ENCODE measurements at regions not wholly inside any gene's neighbourhood (a gene's known extent, or its start where the extent isn't known, plus 50 kb on each side); places are given as distances from the start of the nearest gene placed in this dataset.

DNA sequence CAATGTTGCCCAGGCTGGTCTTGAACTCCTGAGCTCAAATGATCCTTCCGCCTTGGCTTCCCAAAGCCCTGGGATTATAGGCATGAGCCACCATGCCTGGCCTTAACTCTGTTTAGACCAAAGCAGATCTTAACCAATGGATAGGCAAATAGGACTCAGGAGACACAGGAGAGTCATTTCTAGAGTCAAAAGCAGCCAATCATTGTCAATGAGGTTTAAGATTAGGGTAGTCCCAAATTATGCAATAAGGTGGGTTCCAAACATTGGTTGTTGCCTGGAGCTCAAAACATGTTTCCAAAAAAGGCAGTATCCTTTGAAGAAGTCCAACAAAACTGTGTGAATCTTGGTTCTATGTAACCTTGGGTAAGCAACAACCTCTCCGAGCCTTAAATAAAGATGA is 95.7 kb upstream of the JARID2 start:
- Histone ChIP-seq H3K9me2 (replicated peaks; ENCODE audit: insufficient read depth, low read length) (no peaks in the 10 kb centered on the region), H3F3A (ENCODE audit: insufficient read depth) (no peaks in the 10 kb centered on the region), H3K4me2 (ENCODE audit: low read depth, low read length, poor library complexity, severe bottlenecking) (no peak overlapping the region), H2AFZ (ENCODE audit: low read depth, low read length, severe bottlenecking) (no peak overlapping the region), H4K20me1 (ENCODE audit: low read depth, low read length) (no peaks in the 10 kb centered on the region), H3K9ac (ENCODE audit: low read length) (no peak overlapping the region), H3K4me3 (ENCODE audit: insufficient read depth, low read length, poor library complexity, severe bottlenecking) (no peak overlapping the region), H3K36me3 (ENCODE audit: low read length) (no peaks in the 10 kb centered on the region), H3K27ac (ENCODE audit: low read depth, low read length) (no peak overlapping the region), H3K9me3 (ENCODE audit: insufficient read depth, low read length) (no peaks in the 10 kb centered on the region), H3K27me3 (ENCODE audit: low read length) (no peaks in the 10 kb centered on the region), H3K79me2 (ENCODE audit: insufficient read depth, low read length) (no peaks in the 10 kb centered on the region)
- TF ChIP-seq, protein P1, sequence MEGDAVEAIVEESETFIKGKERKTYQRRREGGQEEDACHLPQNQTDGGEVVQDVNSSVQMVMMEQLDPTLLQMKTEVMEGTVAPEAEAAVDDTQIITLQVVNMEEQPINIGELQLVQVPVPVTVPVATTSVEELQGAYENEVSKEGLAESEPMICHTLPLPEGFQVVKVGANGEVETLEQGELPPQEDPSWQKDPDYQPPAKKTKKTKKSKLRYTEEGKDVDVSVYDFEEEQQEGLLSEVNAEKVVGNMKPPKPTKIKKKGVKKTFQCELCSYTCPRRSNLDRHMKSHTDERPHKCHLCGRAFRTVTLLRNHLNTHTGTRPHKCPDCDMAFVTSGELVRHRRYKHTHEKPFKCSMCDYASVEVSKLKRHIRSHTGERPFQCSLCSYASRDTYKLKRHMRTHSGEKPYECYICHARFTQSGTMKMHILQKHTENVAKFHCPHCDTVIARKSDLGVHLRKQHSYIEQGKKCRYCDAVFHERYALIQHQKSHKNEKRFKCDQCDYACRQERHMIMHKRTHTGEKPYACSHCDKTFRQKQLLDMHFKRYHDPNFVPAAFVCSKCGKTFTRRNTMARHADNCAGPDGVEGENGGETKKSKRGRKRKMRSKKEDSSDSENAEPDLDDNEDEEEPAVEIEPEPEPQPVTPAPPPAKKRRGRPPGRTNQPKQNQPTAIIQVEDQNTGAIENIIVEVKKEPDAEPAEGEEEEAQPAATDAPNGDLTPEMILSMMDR (IDR thresholded peaks at IDR 0.05; ENCODE audit: insufficient read depth, low read length, poor library complexity, severe bottlenecking): no peak
- TF ChIP-seq EZH2phosphoT487 (conservative IDR thresholded peaks at IDR 0.05; ENCODE audit: low read length): no peak

DNA sequence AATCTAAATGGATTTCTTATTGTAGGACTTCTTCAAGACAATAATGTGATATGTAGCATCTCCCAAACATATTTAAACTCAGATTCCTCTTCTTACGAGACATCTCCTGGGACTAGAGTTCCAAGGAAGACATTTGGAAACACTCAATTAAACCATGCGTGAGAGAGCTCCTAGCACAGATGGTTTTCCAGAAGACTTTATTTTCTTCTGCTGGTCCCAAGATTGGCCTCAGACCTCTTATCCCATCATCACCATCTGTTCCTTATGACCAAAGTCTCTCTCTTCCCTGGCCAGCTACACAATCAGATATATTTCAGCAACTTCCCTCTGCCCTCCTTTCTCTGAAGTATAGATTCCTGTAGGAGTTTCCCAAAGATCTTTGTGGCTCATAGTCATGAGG is 93.2 kb upstream of the JARID2 start:
- TF ChIP-seq EZH2phosphoT487 (conservative IDR thresholded peaks at IDR 0.05; ENCODE audit: low read length): no peak
- TF ChIP-seq, protein P1 (IDR thresholded peaks at IDR 0.05; ENCODE audit: insufficient read depth, low read length, poor library complexity, severe bottlenecking): no peak
- no peak overlapping the region for H2AFZ ChIP-seq (ENCODE audit: low read depth, low read length, severe bottlenecking)
- no peaks in the 10 kb centered on the region for H3K79me2 ChIP-seq (ENCODE audit: insufficient read depth, low read length)
- H3K9ac ChIP-seq (ENCODE audit: low read length): no peak overlapping the region
- H3K4me2 ChIP-seq (ENCODE audit: low read depth, low read length, poor library complexity, severe bottlenecking): no peak overlapping the region
- H3F3A ChIP-seq (ENCODE audit: insufficient read depth): no peaks in the 10 kb centered on the region
- H3K9me2 ChIP-seq (replicated peaks; ENCODE audit: insufficient read depth, low read length): no peaks in the 10 kb centered on the region
- H3K4me3 ChIP-seq (ENCODE audit: insufficient read depth, low read length, poor library complexity, severe bottlenecking): no peak overlapping the region
- no peaks in the 10 kb centered on the region for H3K36me3 ChIP-seq (ENCODE audit: low read length)
- no peaks in the 10 kb centered on the region for H3K27me3 ChIP-seq (ENCODE audit: low read length)
- no peak overlapping the region for H3K27ac ChIP-seq (ENCODE audit: low read depth, low read length)
- no peaks in the 10 kb centered on the region for H3K9me3 ChIP-seq (ENCODE audit: insufficient read depth, low read length)
- H4K20me1 ChIP-seq (ENCODE audit: low read depth, low read length): no peaks in the 10 kb centered on the region

DNA sequence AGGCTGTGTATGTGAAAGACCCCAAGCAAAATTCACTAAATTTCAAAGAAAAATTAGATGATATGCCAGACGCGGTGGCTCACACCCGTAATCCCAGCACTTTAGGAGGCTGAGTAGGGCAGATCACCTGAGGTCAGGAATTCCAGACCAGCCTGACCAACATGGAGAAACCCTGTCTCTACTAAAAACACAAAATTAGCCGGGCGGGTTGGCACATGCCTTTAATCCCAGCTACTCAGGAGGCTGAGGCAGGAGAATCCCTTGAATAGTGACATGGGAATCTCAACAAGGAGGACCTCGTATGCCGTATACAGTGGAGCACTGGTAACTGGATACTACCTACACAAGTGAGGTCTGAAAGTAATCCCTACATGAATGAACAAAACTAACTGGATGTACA is 92.7 kb upstream of the JARID2 start:
- Histone ChIP-seq H3K27me3 (ENCODE audit: low read length) (no peaks in the 10 kb centered on the region), H3K4me2 (ENCODE audit: low read depth, low read length, poor library complexity, severe bottlenecking) (no peak overlapping the region), H3K36me3 (ENCODE audit: low read length) (no peaks in the 10 kb centered on the region), H3K4me3 (ENCODE audit: insufficient read depth, low read length, poor library complexity, severe bottlenecking) (no peak overlapping the region), H3K9me2 (replicated peaks; ENCODE audit: insufficient read depth, low read length) (no peaks in the 10 kb centered on the region), H3F3A (ENCODE audit: insufficient read depth) (no peaks in the 10 kb centered on the region), H3K79me2 (ENCODE audit: insufficient read depth, low read length) (no peaks in the 10 kb centered on the region), H4K20me1 (ENCODE audit: low read depth, low read length) (no peaks in the 10 kb centered on the region), H3K27ac (ENCODE audit: low read depth, low read length) (no peak overlapping the region), H3K9me3 (ENCODE audit: insufficient read depth, low read length) (no peaks in the 10 kb centered on the region), H2AFZ (ENCODE audit: low read depth, low read length, severe bottlenecking) (no peak overlapping the region), H3K9ac (ENCODE audit: low read length) (no peak overlapping the region)
- TF ChIP-seq EZH2phosphoT487 (conservative IDR thresholded peaks at IDR 0.05; ENCODE audit: low read length): no peak
- TF ChIP-seq, protein P1 (IDR thresholded peaks at IDR 0.05; ENCODE audit: insufficient read depth, low read length, poor library complexity, severe bottlenecking): no peak

DNA sequence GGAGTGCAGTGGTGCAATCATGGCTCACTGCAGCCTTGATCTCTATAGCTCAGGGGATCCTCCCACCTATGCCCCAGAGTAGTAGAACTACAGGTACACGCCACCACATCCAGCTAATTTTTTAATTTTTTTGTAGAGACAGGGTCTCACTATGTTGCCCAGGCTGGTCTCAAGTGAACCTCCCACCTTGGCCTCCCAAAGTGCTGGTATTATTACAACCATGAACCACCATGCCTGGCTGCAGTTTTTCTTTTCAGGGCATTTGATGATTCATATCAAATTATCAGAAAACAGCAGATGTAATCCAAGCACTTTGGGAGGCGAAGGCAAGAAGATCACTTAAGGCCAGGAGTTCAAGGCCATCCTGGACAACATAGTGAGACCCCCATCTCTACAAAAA is 88.4 kb upstream of the JARID2 start:
- H3F3A ChIP-seq (ENCODE audit: insufficient read depth): no peaks in the 10 kb centered on the region
- no peak overlapping the region for H3K4me3 ChIP-seq (ENCODE audit: insufficient read depth, low read length, poor library complexity, severe bottlenecking)
- H4K20me1 ChIP-seq (ENCODE audit: low read depth, low read length): no peaks in the 10 kb centered on the region
- H2AFZ ChIP-seq (ENCODE audit: low read depth, low read length, severe bottlenecking): no peak overlapping the region
- TF ChIP-seq EZH2phosphoT487 (conservative IDR thresholded peaks at IDR 0.05; ENCODE audit: low read length): no peak
- TF ChIP-seq, protein P1 (IDR thresholded peaks at IDR 0.05; ENCODE audit: insufficient read depth, low read length, poor library complexity, severe bottlenecking): no peak
- H3K79me2 ChIP-seq (ENCODE audit: insufficient read depth, low read length): no peaks in the 10 kb centered on the region
- H3K36me3 ChIP-seq (ENCODE audit: low read length): no peaks in the 10 kb centered on the region
- H3K27me3 ChIP-seq (ENCODE audit: low read length): no peaks in the 10 kb centered on the region
- H3K27ac ChIP-seq (ENCODE audit: low read depth, low read length): no peak overlapping the region
- H3K4me2 ChIP-seq (ENCODE audit: low read depth, low read length, poor library complexity, severe bottlenecking): no peak overlapping the region
- no peaks in the 10 kb centered on the region for H3K9me2 ChIP-seq (replicated peaks; ENCODE audit: insufficient read depth, low read length)
- no peak overlapping the region for H3K9ac ChIP-seq (ENCODE audit: low read length)
- no peaks in the 10 kb centered on the region for H3K9me3 ChIP-seq (ENCODE audit: insufficient read depth, low read length)
